Vagina (tissue), 2 donors: ENCODE measurements at regions not wholly inside any gene's neighbourhood (a gene's known extent, or its start where the extent isn't known, plus 50 kb on each side); places are given as distances from the start of the nearest gene placed in this dataset.

Experiments
- CTCF ChIP-seq, 3 experiments: fragments of 450-650 bp in 2 of 3; fragments of 200-600 bp in 1 of 3; sonication (generic) in 1 of 3; IDR thresholded peaks; one replicate each; pipeline ENCODE4 v1.5.1; 2017 to 2019; ENCODE audit warnings: antibody characterized with exemption in 3 of 3, mild to moderate bottlenecking in 2 of 3, moderate library complexity in 2 of 3
- POLR2A ChIP-seq, 2 donors: fragments of 450-650 bp; IDR thresholded peaks; one replicate each; pipeline ENCODE4 v1.6.1; 2017; ENCODE audit warnings: antibody characterized with exemption in 2 of 2, mild to moderate bottlenecking in 2 of 2, moderate library complexity in 2 of 2
- POLR2AphosphoS5 ChIP-seq, 2 donors: sonication (generic); formaldehyde crosslinking; IDR thresholded peaks; one replicate each; pipeline ENCODE4 v1.9.0; 2017; ENCODE audit warnings: antibody characterized with exemption in 2 of 2, mild to moderate bottlenecking in 2 of 2, low read depth in 1 of 2; ENCODE audit not compliant: insufficient read depth in 1 of 2

GRCh38 chr14:95374239-95374997, 54.7 kb upstream of the CLMN start:
- TF ChIP-seq CTCF (IDR thresholded peaks at IDR 0.05) (no peak), POLR2A (IDR thresholded peaks at IDR 0.05) (no peak), POLR2AphosphoS5 (IDR thresholded peaks at IDR 0.05; ENCODE audit: insufficient read depth in 1 of 2, low read depth in 1 of 2) (no peak)
